Effector CD4-positive, alpha-beta T cell (primary cell): ENCODE measurements at regions not wholly inside any gene's neighbourhood (a gene's known extent, or its start where the extent isn't known, plus 50 kb on each side); places are given as distances from the start of the nearest gene placed in this dataset.

Experiments
- DNase-seq: peaks from one replicate; pipeline ENCODE4 v3.0.0-alpha.2; 2020

- no peak for DNase-seq
Measured at GRCh38 chr11:104522123-104522522, 358.2 kb upstream of the PDGFD start.

- DNase-seq = no peak
Measured at GRCh38 chr11:104510169-104510568, 346.2 kb upstream of the PDGFD start.

DNA sequence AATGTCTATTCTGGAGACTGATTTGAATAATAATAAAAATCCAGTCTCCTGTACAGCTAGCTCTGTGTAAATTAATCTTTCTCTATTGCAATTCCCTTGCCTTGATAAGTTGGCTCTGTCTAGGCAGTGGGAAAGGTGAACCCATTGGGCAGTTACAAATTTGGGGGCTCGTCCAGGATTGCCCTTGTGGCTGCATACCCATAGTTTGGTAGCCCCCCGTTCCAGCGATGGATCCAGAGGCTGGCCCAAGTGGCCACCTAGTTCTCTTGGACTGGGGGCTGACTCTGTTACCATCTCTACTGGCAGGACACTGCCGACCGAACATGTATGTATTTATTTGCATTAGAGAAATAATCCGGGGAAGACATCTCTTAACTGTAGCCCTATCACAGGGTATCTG lies 326.2 kb upstream of the PDGFD start:
- no peak for DNase-seq

- no peak for DNase-seq
Measured at GRCh38 chr11:104488561-104488960, 324.6 kb upstream of the PDGFD start.

- no peak for DNase-seq
Measured at GRCh38 chr11:104487046-104487806, 323.3 kb upstream of the PDGFD start.

DNA sequence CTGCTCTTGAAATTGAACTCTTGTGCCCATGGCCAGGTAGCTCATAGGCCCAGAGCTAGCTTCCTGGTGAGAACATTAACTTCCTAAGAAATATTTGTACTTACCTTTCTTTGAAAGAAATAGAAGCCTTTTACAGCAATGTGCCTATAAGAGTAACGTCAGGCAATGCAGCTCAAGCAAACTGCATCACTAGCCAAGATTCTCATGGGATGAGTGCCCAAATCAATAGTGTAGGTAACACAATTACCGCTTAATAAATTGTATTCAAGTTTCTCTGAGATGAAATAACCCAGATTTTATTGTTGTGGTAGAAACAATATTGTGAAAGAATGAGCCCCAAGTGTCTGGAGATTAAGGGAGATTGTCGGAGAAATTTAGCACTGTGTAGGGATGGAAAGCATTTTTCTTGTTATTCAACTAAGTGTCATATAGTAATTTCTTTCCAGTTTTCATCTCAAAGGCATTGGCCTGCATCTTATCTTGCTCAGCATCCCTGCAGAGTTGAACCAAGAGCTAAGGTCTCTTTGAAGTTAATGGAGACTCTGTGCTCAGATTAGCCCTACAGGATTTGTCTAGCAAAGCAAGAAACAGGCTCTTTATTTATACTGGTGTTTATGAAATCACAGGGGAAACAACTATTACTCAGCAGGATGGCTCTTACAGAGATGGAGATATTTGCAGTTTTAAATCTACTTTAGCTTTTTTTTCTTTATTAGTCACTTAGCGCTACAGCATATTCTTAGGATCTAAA lies 321.0 kb upstream of the PDGFD start:
- no peak for DNase-seq

GRCh38 chr11:104476898-104477297 lies 313.0 kb upstream of the PDGFD start:
- DNase-seq = no peak

DNA sequence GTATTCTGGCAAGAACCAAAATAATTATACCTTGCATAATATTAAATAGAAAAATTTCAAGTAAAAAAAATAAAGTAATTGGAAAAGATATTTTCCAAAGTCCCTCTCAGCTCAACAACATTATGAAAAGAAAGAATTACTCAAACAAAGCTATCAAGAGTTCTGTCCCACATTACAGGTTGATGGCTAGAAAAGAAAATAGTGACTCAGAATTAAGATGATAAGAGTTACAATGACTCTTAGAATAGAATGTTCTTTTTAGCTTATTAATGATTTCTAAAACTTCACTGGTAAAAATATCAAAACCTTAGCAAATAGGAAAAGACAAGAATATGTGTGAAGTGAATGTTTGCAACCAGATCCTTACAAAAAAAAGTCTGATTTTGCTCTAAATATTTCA lies 312.5 kb upstream of the PDGFD start:
- no peak for DNase-seq

- DNase-seq = no peak
Measured at GRCh38 chr11:104467404-104467803, 303.5 kb upstream of the PDGFD start.

DNA sequence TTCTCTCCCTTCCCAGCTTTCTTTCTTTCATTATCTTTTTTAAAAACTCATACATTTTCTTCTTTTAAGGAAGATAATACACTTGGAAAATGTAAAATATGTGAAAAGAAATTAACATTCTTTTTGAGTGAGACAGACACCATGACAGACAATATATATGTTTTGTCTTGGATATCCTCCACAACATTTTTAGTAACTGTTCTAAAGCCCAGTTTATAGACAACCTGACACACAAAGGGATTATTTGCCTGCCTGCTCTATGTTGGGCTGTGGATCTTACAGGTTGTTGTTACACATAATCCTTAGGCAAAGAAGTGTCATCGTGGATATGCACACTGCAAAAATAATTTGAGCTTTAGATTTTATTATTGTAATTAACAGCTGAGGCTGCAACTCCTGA lies 301.4 kb upstream of the PDGFD start:
- DNase-seq = no peak

DNA sequence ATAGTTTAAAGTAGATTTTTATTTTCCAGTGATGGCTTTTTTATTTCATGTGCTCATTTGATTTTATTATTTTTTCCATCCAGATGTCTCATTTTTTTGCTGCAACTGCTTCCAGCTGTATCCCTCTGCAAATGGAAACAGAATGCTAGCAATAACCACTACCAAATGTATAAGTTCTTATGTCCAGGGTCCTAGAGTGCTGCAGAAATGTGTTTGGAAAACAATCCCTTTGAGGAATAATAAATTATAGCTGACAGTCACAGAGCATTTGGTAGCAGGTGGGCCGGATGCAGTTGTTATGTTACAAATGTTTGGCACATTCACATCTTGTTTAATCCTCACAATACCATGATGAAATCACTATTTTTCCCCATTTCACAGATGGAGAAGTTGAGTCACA lies 300.7 kb upstream of the PDGFD start:
- no peak for DNase-seq

GRCh38 chr11:104462341-104462740 lies 298.4 kb upstream of the PDGFD start:
- no peak for DNase-seq

DNA sequence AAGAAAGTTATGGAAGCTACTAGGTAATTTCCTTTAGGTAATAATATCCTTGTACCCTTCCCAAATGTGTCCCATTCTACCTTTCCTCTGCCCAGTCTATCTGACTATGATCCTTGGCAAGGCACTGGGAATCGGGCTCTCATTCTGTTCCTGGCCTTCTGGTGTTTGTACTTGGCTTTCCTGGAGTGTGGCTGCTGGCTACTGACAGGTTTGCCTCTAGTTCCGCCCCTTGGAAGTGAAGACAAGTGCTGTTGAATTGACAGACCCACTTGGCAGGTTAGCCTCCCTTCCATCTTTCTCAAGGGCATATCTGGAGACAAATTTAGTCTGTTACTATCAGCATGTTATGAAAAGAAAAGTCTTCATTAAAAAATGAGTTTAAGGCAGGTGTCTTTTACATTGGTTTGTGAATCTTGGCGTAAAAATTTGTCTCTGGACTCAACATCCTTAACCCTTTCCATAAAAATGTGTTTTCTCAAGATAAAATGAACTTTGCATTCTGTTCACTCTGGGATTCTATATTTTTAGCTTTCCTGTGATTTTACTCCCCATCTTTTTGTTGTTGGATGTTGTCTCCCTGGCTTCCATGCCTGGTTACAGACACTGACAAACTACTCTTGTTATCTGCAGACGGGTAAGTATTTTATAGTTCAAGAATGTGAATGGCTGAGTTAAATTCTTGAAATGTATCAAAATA lies 287.4 kb upstream of the PDGFD start:
- no peak for DNase-seq

- DNase-seq = no peak
Measured at GRCh38 chr11:104443387-104443786, 279.4 kb upstream of the PDGFD start.

DNA sequence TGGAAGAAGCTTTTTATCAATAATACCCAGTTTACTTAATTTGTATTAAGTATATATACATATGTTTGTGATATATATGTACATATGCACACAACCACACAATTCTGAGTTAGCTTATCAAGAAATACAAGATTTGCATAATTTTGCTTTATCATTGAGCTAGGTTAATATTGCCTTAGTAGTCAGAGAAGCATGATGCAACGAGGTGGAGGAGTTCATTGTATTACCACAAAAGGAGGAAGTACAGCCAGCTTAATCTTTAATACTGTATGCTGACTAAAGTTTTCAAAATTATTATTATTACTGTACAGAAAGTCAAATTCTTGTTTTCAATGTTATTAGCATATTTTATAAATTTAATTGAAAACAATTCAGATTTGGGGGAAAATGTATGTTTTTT lies 278.4 kb upstream of the PDGFD start:
- no peak for DNase-seq

- no peak for DNase-seq
Measured at GRCh38 chr11:104435494-104435893, 271.5 kb upstream of the PDGFD start.

DNA sequence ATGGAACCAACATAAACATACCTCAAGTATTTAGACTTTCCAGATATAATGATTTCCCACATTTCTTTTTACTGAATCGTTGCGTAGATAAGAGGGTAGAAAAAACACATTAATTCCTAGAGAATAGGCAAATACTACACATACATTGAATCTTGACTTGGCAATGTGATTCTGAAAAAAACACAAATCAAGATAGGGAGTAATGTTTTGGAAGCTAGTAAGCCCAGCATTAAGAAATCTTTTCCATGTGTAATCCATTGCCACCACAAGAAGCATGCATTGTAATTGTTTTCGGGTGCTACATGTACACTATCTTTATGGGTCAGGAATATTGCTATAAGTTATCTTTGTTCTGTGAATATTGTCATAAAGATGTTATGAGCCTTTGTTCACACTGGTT lies 269.8 kb upstream of the PDGFD start:
- no peak for DNase-seq

- DNase-seq = no peak
Measured at GRCh38 chr11:104432981-104433380, 269.0 kb upstream of the PDGFD start.

- no peak for DNase-seq
Measured at GRCh38 chr11:104432526-104432925, 268.6 kb upstream of the PDGFD start.

- no peak for DNase-seq
Measured at GRCh38 chr11:104422324-104422944, 258.5 kb upstream of the PDGFD start.

GRCh38 chr11:104410336-104410735 lies 246.4 kb upstream of the PDGFD start:
- no peak for DNase-seq

GRCh38 chr11:104408630-104409029 lies 244.7 kb upstream of the PDGFD start:
- DNase-seq = no peak

DNA sequence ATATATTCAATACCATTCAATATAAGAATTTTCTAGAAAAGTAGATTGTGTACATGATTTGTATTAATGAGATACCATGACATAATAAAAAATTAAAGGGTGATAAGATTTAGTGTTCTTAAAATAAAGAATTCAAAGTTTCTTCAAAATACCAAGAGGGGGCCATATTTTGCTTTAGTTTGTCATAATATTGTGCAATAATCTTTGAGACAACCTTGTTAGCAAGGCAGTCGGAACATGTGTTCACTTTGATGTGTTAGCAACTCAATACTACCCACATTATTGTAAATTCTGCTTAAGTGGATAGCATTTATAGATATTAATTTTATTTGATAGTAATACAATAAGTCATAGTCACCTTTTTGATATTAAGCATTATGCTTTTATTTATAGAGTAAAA lies 241.3 kb upstream of the PDGFD start:
- no peak for DNase-seq
